ENCODE measurements at regions not wholly inside any gene's neighbourhood (a gene's known extent, or its start where the extent isn't known, plus 50 kb on each side); places are given as distances from the start of the nearest gene placed in this dataset.

- TF ChIP-seq, protein P1, sequence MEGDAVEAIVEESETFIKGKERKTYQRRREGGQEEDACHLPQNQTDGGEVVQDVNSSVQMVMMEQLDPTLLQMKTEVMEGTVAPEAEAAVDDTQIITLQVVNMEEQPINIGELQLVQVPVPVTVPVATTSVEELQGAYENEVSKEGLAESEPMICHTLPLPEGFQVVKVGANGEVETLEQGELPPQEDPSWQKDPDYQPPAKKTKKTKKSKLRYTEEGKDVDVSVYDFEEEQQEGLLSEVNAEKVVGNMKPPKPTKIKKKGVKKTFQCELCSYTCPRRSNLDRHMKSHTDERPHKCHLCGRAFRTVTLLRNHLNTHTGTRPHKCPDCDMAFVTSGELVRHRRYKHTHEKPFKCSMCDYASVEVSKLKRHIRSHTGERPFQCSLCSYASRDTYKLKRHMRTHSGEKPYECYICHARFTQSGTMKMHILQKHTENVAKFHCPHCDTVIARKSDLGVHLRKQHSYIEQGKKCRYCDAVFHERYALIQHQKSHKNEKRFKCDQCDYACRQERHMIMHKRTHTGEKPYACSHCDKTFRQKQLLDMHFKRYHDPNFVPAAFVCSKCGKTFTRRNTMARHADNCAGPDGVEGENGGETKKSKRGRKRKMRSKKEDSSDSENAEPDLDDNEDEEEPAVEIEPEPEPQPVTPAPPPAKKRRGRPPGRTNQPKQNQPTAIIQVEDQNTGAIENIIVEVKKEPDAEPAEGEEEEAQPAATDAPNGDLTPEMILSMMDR (conservative IDR thresholded peaks at IDR 0.05; ENCODE audit: low read depth): no peak
- ChIA-PET POLR2A (ENCODE audit: low non-redundant PET) (no interaction called here), CTCF (interaction anchor here (0.5 to 0.7 kb wide), 2 partner anchors 223 to 370 kb away, joined by 4 to 5 read pairs; no protein-coding TSS in a partner anchor)
- H3K27ac ChIP-seq: no peak overlapping the region
- DNase-seq (ENCODE audit: low spot score): no peak
Observed at GRCh38 chr16:86044881-86045590, 146.1 kb downstream of the IRF8 start.

DNA sequence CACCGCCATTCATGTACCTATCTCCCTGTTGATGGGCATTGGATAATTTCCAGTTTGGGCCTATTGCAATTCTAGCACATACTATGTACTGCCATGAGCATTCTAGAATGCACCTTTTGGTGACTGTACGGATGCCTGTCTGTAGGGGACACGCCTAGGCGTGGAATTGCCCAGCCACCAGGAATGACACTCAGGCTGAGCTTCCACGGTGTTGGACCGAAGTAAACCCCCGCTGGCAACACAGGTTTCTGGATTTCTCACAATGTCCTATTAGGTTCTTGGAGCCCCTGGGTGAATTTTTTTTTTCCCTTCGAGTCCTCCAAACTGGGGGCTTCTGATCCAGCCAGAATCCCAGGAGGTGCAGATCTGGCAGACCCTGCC lies 146.6 kb downstream of the IRF8 start:
- CTCF ChIA-PET: no interaction called here
- no peak for DNase-seq (ENCODE audit: low spot score)
- POLR2A ChIA-PET (ENCODE audit: low non-redundant PET): no interaction called here
- TF ChIP-seq, protein P1 (conservative IDR thresholded peaks at IDR 0.05; ENCODE audit: low read depth): no peak
- no peak overlapping the region for H3K27ac ChIP-seq

GRCh38 chr16:86046026-86046425 lies 147.1 kb downstream of the IRF8 start:
- DNase-seq (ENCODE audit: low spot score): no peak
- H3K27ac ChIP-seq: no peak overlapping the region
- CTCF ChIA-PET: no interaction called here
- TF ChIP-seq, protein P1 (conservative IDR thresholded peaks at IDR 0.05; ENCODE audit: low read depth): no peak
- POLR2A ChIA-PET (ENCODE audit: low non-redundant PET): no interaction called here

DNA sequence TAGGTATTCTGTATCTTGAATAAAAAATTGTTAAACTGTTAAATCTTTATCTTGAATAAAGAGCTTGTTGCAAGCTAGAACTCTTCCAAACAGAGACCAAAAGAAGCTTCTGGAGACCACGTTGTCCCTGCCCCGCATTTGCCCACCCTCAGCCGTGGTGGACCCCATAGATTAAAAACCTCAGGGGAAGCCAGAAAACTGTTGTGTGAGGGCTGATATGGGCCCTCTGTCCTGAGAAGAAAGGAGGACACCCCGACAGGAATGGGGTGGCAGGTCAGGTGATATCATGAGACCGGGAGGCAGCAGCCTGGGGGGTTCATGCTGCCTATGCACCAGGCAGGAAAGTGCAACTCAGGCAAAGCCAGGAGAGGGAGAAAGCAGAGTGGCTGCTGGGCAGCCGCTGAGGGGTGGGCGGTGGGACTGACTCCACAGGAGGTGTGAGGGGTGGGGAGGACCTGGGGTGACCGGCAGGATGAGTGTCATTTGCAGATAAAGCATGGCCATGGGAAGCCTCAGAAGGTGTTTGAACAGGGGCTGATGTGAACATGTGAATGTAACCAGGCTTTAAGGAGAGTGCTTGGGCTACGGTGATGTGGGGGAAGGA lies 147.8 kb downstream of the IRF8 start:
- TF ChIP-seq, protein P1 (conservative IDR thresholded peaks at IDR 0.05; ENCODE audit: low read depth): no peak
- no peak overlapping the region for H3K27ac ChIP-seq
- ChIA-PET CTCF (no interaction called here), POLR2A (ENCODE audit: low non-redundant PET) (no interaction called here)
- no peak for DNase-seq (ENCODE audit: low spot score)

GRCh38 chr16:86048221-86048620 lies 149.3 kb downstream of the IRF8 start:
- ChIA-PET CTCF (interaction anchor here (0.6 kb wide), 1 partner anchor 34 kb away, joined by 7 read pairs; no protein-coding TSS in a partner anchor), POLR2A (ENCODE audit: low non-redundant PET) (no interaction called here)
- TF ChIP-seq, protein P1 (conservative IDR thresholded peaks at IDR 0.05; ENCODE audit: low read depth): no peak
- no peak for DNase-seq (ENCODE audit: low spot score)
- H3K27ac ChIP-seq: no peak overlapping the region

GRCh38 chr16:86048882-86049585 lies 150.1 kb downstream of the IRF8 start:
- CTCF ChIA-PET: interaction anchor here (0.6 to 2.2 kb wide), 2 partner anchors 35 to 228 kb away, joined by 6 to 7 read pairs; no protein-coding TSS in a partner anchor
- TF ChIP-seq, protein P1 (conservative IDR thresholded peaks at IDR 0.05; ENCODE audit: low read depth): no peak
- POLR2A ChIA-PET (ENCODE audit: low non-redundant PET): no interaction called here

More at GRCh38 chr16:86048882-86049585, 150.1 kb downstream of the IRF8 start:
- H3K27ac ChIP-seq: no peak overlapping the region
- no peak for DNase-seq (ENCODE audit: low spot score)
